GM12872 (cell line): ENCODE measurements at regions not wholly inside any gene's neighbourhood (a gene's known extent, or its start where the extent isn't known, plus 50 kb on each side); places are given as distances from the start of the nearest gene placed in this dataset.

ENCODE experiments used
- TF ChIP-seq, protein P1 (sequence below): IDR thresholded peaks from 3 replicates; pipeline ENCODE4 v1.5.1; 2011; ENCODE audit warnings: low read depth, mild to moderate bottlenecking, low read length, moderate library complexity; ENCODE audit not compliant: insufficient read depth

DNA sequence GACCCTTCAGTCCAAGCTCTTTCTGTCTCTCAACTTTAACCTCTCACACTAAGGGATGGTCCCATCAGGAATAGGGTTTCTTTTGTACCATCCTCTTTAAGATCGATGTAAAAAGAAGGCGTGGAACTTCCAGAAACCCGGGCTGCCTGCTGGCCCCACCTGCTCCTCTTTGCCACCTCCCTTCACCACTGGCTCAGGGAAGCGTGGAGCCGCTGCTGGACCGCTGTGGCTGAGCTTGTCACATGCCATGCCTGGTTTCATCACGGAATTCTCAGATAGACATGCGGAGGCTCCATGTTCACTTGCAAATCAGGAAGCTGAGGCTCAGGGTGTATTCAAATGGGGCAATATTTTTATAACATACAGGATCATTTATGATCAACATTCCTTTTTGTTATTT lies 399.7 kb downstream of the BRD1 start:
- TF ChIP-seq, protein P1, sequence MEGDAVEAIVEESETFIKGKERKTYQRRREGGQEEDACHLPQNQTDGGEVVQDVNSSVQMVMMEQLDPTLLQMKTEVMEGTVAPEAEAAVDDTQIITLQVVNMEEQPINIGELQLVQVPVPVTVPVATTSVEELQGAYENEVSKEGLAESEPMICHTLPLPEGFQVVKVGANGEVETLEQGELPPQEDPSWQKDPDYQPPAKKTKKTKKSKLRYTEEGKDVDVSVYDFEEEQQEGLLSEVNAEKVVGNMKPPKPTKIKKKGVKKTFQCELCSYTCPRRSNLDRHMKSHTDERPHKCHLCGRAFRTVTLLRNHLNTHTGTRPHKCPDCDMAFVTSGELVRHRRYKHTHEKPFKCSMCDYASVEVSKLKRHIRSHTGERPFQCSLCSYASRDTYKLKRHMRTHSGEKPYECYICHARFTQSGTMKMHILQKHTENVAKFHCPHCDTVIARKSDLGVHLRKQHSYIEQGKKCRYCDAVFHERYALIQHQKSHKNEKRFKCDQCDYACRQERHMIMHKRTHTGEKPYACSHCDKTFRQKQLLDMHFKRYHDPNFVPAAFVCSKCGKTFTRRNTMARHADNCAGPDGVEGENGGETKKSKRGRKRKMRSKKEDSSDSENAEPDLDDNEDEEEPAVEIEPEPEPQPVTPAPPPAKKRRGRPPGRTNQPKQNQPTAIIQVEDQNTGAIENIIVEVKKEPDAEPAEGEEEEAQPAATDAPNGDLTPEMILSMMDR: no peak

DNA sequence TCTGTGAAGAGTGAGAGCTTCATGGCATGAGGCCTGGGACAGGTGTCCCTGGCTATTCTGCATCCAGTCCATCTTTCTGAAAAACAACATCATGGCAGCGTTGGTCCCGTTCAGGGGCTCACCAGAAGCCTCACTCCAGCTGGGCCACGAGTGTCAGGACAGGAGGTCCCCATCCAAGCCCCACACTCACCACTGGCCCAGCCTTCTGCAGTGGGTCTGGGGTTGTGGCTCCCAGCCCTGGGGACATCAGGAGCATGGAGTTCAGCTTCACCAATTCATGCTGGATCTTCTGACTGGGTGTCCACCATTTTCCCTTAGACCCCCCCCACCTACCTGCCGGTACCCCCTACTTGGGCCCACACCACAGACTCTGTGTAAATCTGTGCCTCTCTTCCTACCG lies 400.3 kb downstream of the BRD1 start:
- TF ChIP-seq, protein P1: no peak

DNA sequence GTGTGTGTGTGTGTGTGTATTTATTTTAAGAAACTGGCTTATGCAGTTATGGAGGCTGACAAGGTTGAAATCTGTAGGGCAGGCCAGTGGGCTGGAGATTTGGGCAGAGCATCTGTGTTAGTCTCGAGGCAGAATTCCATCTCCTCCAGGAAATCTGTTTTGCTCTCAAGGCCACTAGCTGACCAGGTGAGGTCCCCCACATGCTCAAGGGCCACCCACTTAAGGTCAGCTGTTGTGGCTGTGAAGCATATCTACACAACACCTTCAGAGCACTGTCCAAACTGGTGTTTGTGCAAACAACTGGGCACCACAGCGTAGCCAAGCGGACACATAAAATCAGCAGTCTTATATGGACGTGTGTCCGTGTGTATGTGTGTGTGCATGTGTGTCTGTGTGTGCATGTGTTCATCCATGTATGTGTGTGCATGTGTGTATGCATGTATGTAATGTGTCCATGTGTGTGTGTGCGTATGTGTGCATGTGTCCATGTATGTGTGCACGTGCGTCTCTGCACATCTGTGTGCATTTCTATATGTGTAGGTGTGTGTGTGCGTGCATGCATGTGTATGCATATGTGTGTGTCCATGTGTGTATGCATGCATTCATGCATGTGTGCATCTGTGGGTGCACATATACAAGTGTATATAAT lies 400.9 kb downstream of the BRD1 start:
- TF ChIP-seq, protein P1: no peak

DNA sequence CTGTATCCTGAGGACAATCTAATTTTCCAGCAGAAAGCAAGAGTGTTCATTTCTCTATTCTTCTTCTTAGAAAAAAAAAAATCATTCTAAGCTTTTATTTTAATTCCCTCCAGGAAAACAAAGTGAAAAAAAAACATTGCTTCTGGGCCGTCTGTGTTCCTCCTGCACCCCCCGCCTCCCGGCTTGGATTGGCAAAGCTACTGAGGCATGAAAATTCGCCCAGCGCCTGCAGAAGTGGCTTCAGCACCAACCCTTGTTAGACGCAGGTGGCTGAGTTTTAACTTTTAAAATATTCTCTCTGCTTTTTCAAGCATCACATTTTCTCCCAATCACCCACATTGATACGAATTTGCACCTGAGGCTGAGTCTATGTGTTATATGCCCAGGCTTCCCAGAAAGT lies 401.6 kb downstream of the BRD1 start:
- TF ChIP-seq, protein P1: no peak

DNA sequence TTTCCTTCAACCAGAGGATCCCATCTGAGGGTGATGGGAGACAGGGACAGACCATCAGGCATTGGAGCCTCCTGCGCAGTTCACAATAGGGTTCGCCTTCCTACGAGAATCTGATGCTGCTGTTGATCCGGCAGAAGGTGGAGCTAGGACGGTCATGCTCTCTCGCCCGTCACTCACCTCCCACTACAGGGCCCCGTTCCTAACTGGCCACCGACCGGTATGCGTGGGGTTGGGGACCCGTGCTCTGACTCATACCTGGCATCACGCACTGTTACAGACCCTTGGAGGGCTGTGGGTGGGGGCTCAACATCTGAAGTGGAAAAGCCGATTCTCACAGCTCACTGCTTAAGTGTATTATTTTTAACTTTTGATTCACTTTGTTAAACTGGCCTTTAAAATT lies 402.3 kb downstream of the BRD1 start:
- TF ChIP-seq, protein P1: no peak

DNA sequence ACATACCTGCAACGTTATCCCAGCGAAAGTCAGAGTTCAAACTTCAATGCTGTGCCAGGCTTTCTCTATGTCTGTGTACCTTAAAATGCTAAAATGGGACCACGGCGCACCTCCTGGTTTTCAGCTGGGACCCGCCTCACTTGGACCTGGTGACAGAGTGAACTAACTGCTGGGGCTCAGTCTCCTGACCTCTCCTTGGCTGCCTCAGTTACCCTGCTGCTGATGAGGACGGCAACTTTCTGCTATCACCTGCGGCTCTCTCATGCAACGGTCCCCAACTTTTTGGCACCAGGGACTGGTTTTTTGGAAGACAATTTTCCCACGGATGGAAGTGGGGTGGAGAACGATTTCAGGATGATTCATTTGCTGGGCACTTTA lies 402.8 kb downstream of the BRD1 start:
- TF ChIP-seq, protein P1: no peak

DNA sequence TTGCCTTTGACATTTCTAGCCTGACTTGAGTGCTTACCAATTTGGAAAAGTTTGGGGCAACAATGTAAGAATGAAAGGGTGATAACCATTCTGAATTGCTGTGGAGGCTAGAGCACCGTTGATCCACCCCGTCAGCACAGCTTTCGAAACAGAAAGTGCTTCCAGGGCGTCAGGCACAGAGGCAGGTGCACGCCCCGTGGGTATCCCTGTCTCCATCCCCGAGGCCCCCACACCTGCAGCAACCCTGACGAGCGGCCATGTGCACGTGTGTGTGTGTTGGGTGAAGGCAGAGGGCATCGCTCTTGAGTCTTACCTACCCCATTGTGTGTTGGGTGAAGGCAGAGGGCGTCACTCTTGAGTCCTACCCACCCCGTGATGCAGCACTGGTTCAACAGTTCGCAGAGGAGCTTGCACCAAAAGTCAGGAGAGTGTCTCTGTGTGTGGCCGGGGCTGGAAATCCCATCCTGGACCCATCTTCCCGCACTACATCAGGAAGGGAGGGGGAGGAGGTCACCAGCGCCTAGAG lies 404.5 kb downstream of the BRD1 start:
- TF ChIP-seq, protein P1: no peak
